ENCODE measurements at regions not wholly inside any gene's neighbourhood (a gene's known extent, or its start where the extent isn't known, plus 50 kb on each side); places are given as distances from the start of the nearest gene placed in this dataset.

DNA sequence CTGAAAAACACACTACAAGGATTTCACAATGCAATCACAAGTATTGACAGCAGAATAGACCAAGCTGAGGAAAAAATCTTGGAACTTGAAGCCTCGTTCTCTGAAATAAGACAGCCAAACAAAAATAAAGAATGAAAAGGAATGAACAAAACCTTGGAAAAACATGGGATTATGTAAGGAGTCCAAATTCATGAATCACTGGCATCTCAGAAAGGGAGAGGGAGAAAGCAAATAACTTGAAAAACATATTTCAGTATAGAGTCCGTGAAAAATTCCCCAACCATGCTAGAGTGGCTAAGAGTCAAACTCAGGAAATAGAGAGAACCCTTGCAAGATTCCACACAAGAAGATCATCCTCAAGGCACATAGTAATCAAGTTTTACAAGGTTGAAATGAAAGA is 178.5 kb upstream of the CTSO start:
- Mint-ChIP-seq H3K4me3 (no peak overlapping the region), H3K4me1 (no peaks in the 10 kb centered on the region), H3K9me3 (no peaks in the 10 kb centered on the region), H3K27ac (no peak overlapping the region), H3K27me3 (no peaks in the 10 kb centered on the region), H3K36me3 (ENCODE audit: low read depth) (no peaks in the 10 kb centered on the region)
- TF ChIP-seq, protein P1, sequence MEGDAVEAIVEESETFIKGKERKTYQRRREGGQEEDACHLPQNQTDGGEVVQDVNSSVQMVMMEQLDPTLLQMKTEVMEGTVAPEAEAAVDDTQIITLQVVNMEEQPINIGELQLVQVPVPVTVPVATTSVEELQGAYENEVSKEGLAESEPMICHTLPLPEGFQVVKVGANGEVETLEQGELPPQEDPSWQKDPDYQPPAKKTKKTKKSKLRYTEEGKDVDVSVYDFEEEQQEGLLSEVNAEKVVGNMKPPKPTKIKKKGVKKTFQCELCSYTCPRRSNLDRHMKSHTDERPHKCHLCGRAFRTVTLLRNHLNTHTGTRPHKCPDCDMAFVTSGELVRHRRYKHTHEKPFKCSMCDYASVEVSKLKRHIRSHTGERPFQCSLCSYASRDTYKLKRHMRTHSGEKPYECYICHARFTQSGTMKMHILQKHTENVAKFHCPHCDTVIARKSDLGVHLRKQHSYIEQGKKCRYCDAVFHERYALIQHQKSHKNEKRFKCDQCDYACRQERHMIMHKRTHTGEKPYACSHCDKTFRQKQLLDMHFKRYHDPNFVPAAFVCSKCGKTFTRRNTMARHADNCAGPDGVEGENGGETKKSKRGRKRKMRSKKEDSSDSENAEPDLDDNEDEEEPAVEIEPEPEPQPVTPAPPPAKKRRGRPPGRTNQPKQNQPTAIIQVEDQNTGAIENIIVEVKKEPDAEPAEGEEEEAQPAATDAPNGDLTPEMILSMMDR (IDR thresholded peaks at IDR 0.05): no peak
- DNase-seq (no peak), ATAC-seq (ENCODE audit: low read depth) (no peak)
- POLR2A ChIA-PET: no interaction called here
- intact Hi-C loops (cut with micrococcal nuclease): no loop called here
- CTCF ChIA-PET: no interaction called here

DNA sequence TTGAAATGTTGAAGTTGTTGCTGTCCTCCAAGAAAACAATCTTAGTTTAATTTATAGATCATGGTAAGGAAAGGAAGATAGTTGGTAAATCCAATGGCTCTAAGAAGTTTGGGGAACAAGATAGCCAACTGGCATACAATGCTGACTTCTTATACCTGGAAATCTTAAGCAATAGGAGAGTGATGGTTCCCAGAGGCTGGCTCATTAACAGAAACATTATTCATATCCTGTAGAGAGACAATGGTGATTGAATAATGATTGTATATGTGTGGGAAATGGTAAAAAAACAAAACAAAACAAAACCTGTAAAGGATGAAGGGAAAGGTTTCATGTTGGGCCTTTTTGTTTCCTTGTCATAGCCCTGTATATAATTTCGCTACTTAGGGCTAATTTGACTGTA is 174.9 kb upstream of the CTSO start:
- intact Hi-C loops (cut with micrococcal nuclease): no loop called here
- TF ChIP-seq, protein P1 (IDR thresholded peaks at IDR 0.05): no peak
- CTCF ChIA-PET: no interaction called here
- Mint-ChIP-seq H3K27me3 (no peaks in the 10 kb centered on the region), H3K9me3 (peaks cover 9% of the 10 kb centered on the region), H3K4me3 (no peak overlapping the region), H3K36me3 (ENCODE audit: low read depth) (no peaks in the 10 kb centered on the region), H3K4me1 (no peaks in the 10 kb centered on the region), H3K27ac (no peak overlapping the region)
- POLR2A ChIA-PET: no interaction called here
- ATAC-seq (ENCODE audit: low read depth): no peak
- DNase-seq: no peak

DNA sequence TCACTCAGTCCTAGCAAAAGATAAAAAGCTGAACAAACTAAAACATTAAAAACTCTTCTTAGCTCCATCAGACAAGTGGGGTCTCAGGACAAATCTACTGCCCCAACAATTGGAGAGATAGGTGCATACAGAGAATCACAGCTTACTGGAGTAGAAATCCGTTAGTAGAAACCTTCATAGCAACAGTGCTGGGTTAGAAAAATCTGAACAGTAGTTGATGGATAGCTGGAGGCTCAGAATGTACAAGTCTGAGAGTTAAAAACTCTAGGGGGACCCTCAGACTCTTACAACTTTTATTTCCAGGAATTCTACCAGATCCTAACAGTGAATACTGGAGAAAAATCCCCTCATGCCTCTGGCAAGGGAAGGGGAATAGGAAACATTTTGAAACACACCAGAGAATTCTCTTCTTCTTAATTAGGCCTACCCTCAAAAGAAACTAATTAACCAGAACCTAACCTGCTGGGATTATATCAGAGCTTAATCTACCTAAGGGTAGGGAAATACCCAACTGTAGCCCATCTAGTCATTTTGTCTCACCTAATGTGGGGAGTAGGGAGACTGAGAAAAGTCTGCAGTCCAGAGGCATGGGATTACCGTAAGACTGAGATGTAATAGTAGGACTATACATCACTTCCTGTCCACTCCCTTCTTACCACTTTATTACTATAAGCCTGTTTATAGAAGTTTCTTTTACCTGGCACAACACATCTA is 165.0 kb upstream of the CTSO start:
- Mint-ChIP-seq H3K27ac (no peak overlapping the region), H3K36me3 (ENCODE audit: low read depth) (no peaks in the 10 kb centered on the region), H3K4me3 (no peak overlapping the region), H3K27me3 (no peaks in the 10 kb centered on the region), H3K9me3 (no peaks in the 10 kb centered on the region), H3K4me1 (no peaks in the 10 kb centered on the region)
- ChIA-PET CTCF (no interaction called here), POLR2A (no interaction called here)
- DNase-seq (no peak), ATAC-seq (ENCODE audit: low read depth) (no peak)
- TF ChIP-seq, protein P1 (IDR thresholded peaks at IDR 0.05): no peak
- intact Hi-C loops (cut with micrococcal nuclease): no loop called here

DNA sequence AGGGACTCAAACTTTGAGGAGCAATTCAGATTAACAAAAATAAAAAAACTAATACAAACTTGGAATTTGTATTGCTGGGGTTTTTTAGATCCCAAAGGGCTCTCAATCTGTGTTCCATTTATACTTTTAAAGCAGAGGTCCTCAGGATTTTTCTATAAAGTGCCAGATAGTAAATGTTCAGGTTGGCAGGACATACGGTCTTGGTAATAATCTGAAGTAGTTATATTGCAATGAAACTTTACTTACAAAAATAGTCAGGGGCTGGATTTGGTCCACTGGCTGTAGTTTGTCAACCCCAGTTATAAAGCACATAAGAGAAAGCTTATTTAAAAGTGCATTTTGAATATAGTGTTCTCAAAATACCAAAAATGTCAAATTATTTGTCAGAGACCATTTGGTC is 164.1 kb upstream of the CTSO start:
- Mint-ChIP-seq H3K4me3 (no peak overlapping the region), H3K4me1 (no peaks in the 10 kb centered on the region), H3K27me3 (no peaks in the 10 kb centered on the region), H3K27ac (no peak overlapping the region), H3K36me3 (ENCODE audit: low read depth) (no peaks in the 10 kb centered on the region), H3K9me3 (no peaks in the 10 kb centered on the region)
- ATAC-seq (ENCODE audit: low read depth) (no peak), DNase-seq (no peak)
- POLR2A ChIA-PET: no interaction called here
- CTCF ChIA-PET: no interaction called here
- TF ChIP-seq, protein P1 (IDR thresholded peaks at IDR 0.05): no peak
- intact Hi-C loops (cut with micrococcal nuclease): no loop called here

DNA sequence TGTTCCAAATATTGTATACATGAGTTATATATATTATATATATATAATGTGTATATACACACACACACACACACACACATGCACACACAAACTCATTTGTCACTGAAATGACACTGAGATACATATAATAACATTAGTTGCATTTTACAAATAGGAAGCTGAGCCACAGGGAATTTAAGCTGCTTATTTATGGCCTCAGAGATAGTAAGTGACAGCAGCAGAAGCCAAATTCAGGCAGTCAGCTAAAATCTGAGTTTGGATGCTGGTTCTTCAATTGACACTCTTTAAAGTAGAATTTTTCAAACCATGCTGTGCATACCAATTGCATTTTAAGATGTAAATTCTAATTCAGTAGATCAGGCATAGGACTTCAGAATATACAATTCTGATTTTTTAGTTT is 163.3 kb upstream of the CTSO start:
- DNase-seq (no peak), ATAC-seq (ENCODE audit: low read depth) (no peak)
- Mint-ChIP-seq H3K9me3 (no peaks in the 10 kb centered on the region), H3K4me1 (no peaks in the 10 kb centered on the region), H3K4me3 (no peak overlapping the region), H3K27me3 (no peaks in the 10 kb centered on the region), H3K36me3 (ENCODE audit: low read depth) (no peaks in the 10 kb centered on the region), H3K27ac (no peak overlapping the region)
- ChIA-PET CTCF (no interaction called here), POLR2A (no interaction called here)
- TF ChIP-seq, protein P1 (IDR thresholded peaks at IDR 0.05): no peak
- intact Hi-C loops (cut with micrococcal nuclease): no loop called here

Data from activated B cell treated with CpG ODN at 0.5 μM for 24 hours (primary cell).